Kidney epithelial cell (primary cell): ENCODE measurements at regions not wholly inside any gene's neighbourhood (a gene's known extent, or its start where the extent isn't known, plus 50 kb on each side); places are given as distances from the start of the nearest gene placed in this dataset.

ENCODE experiments used
- DNase-seq: peaks from one replicate; pipeline ENCODE4 v3.0.0-alpha.2; 2010; ENCODE audit warnings: low read depth
- H3K27me3 ChIP-seq: 2 replicates; pipeline ENCODE4 v1.6.0; 2011; ENCODE audit warnings: low read length; ENCODE audit not compliant: control insufficient read depth, insufficient read depth
- H3K36me3 ChIP-seq: 2 replicates; pipeline ENCODE4 v1.5.1; 2011; ENCODE audit warnings: low read length; ENCODE audit not compliant: control insufficient read depth, insufficient read depth
- H3K4me3 ChIP-seq: 2 replicates; pipeline ENCODE4 v1.5.1; 2011; ENCODE audit warnings: low read depth, mild to moderate bottlenecking, control low read depth, low read length
- TF ChIP-seq, protein P1 (sequence below): IDR thresholded peaks from 2 replicates; pipeline ENCODE4 v1.5.1; 2011; ENCODE audit warnings: mild to moderate bottlenecking, moderate library complexity, low read length, control low read depth, inconsistent platforms; ENCODE audit not compliant: insufficient read depth, poor library complexity, severe bottlenecking

DNA sequence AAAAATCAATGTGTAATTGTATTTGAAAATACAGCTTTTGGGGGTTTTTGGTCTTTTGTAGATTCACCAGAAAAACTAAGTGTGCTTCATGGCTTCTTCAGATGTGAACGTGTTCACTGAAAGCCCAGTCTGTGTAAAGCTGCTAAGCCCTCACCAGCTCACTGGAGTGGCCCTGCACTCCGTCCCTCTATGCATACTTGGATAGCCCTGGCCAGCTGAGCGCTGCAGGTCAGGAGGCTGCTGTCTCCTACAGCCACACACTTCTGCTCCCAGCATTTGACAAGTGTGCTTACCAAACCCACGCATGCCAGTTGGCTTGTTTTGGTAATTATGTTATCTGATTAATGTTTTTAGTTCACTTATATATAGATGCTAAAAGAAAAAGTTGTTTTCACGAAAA lies 163.5 kb downstream of the TLR5 start:
- TF ChIP-seq, protein P1, sequence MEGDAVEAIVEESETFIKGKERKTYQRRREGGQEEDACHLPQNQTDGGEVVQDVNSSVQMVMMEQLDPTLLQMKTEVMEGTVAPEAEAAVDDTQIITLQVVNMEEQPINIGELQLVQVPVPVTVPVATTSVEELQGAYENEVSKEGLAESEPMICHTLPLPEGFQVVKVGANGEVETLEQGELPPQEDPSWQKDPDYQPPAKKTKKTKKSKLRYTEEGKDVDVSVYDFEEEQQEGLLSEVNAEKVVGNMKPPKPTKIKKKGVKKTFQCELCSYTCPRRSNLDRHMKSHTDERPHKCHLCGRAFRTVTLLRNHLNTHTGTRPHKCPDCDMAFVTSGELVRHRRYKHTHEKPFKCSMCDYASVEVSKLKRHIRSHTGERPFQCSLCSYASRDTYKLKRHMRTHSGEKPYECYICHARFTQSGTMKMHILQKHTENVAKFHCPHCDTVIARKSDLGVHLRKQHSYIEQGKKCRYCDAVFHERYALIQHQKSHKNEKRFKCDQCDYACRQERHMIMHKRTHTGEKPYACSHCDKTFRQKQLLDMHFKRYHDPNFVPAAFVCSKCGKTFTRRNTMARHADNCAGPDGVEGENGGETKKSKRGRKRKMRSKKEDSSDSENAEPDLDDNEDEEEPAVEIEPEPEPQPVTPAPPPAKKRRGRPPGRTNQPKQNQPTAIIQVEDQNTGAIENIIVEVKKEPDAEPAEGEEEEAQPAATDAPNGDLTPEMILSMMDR = no peak
- H3K36me3 ChIP-seq = no peaks in the 10 kb centered on the region

DNA sequence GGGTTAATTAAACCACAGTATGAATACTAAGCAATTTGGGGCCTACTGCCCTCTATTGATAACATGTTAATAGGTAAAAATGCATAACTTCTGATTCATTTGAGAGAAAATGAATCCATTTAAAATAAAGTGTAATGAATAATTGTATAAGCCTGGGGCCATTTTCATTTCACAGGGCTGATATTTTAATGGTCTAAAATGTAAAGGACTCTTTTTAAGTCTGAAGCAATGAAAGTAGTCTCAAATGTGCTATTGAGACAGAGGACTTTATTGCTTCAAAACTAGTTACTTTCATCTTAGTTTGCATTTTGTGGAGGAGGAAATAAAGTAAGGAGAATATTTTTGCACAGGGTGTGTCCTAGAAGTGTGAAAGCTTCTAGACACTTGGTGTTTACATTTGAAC lies 155.4 kb downstream of the TLR5 start:
- TF ChIP-seq, protein P1 = no peak
- no peak for DNase-seq
- Histone ChIP-seq H3K4me3 (no peak overlapping the region), H3K27me3 (no peaks in the 10 kb centered on the region), H3K36me3 (no peaks in the 10 kb centered on the region)

More for the DNA sequence above, 163.5 kb downstream of the TLR5 start:
- Histone ChIP-seq H3K4me3 (no peak overlapping the region), H3K27me3 (no peaks in the 10 kb centered on the region)
- DNase-seq = no peak

DNA sequence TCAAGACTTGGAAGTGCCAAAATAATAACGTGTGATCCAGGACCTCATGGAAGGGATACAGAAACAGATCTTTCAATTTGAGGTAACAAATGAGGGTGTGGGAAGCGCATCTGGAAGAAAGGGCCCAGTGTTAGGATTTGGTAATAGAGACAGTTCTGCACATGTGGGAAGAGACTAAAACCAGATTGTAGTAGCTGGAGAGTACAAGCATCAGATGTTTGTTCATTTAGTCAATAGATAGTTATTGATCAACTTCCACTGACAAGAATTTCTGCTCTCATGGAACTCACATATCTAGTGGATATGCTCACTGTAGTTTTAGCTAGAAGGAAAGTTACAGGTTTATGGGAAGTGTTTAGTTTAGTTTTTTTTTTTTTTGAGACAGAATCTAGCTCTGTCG lies 153.6 kb downstream of the TLR5 start:
- no peak overlapping the region for H3K4me3 ChIP-seq
- no peaks in the 10 kb centered on the region for H3K27me3 ChIP-seq
- TF ChIP-seq, protein P1 = no peak
- no peak for DNase-seq
- H3K36me3 ChIP-seq = no peaks in the 10 kb centered on the region

DNA sequence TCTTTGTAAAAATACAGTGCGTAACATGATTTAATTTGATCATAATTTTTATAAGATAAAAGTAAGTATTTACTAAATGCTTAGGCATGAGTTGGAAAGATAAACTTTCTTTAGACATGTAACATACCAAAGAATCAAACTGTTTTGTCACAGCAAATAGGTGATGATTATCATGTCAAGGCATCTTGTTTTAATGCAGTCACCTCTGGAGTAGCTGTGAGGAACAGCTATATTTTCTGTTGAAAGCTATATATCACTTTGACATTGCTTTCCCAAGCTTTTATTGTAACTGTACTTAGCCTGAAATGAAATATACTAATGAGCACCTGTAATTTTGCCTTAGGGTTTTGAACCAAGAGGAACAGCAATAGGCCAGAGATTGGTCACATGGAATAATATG lies 151.9 kb downstream of the TLR5 start:
- TF ChIP-seq, protein P1 = no peak
- no peaks in the 10 kb centered on the region for H3K36me3 ChIP-seq
- no peak overlapping the region for H3K4me3 ChIP-seq
- no peak for DNase-seq
- H3K27me3 ChIP-seq = no peaks in the 10 kb centered on the region

DNA sequence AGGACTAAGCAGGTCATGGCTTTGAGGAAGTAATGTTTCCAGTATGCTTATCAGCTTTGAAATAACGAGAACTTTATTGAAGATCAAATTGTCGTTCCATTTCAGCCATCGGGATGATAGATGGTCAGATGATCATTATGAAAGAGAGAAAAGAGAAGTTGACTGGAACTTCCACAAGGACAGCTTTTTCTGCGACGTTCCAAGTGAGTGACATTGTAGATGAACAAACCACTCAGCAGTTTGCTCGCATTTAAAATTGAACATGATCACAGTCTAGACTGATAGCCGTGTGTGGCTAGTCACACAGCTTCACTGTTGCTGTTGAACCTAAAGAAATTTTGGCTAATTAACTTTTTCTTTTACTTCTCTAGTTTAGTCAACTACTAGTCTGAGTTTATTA lies 151.1 kb downstream of the TLR5 start:
- H3K36me3 ChIP-seq = no peaks in the 10 kb centered on the region
- no peak for DNase-seq
- TF ChIP-seq, protein P1 = no peak

DNA sequence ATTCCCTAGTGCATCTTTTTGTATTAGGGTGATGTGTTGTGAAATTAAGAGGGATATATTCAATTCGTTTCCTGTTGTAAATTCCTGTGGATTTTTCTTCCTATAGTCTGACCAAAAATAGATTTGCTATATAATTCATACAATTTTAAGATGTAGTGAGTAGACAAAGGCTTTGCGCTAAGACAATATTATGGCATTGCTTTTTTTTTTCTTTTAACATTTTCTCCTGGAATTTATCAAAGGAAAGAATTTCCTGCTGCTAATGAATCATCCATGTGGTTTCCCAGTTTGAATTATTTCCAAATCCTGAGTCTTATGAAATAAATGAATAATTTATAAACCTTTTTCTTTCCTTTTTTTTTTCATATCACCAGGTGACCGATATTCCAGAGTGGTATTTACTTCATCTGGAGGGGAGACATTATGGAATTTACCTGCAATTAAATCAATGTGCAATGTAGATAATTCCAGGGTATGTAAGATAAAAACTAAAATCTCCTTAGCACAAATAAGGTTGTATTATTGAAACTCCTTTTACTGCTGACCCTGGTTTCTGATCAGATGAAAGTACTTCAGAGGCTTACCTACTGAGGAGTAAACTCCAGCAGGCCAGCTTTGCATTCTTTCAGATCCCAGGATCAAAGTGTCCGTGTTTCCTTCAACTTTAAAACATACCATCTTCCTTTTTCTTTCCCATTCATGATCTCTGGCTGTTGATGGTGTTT lies 148.4 kb downstream of the TLR5 start:
- no peak for DNase-seq
- Histone ChIP-seq H3K36me3 (no peaks in the 10 kb centered on the region), H3K4me3 (no peak overlapping the region), H3K27me3 (no peaks in the 10 kb centered on the region)
- TF ChIP-seq, protein P1 = no peak

More for the DNA sequence above, 151.1 kb downstream of the TLR5 start:
- H3K4me3 ChIP-seq = no peak overlapping the region
- H3K27me3 ChIP-seq = no peaks in the 10 kb centered on the region
